OCI-LY7 (cell line): ENCODE measurements at regions not wholly inside any gene's neighbourhood (a gene's known extent, or its start where the extent isn't known, plus 50 kb on each side); places are given as distances from the start of the nearest gene placed in this dataset.

Experiments used
- CTCF ChIP-seq: fragments of 200-600 bp; sonication (generic); conservative IDR thresholded peaks from 2 replicates; pipeline ENCODE4 v1.5.1; 2014; ENCODE audit warnings: mild to moderate bottlenecking, antibody characterized with exemption, low read length, moderate library complexity, mixed read lengths
- EZH2phosphoT487 ChIP-seq: fragments of 200-600 bp; sonication (generic); IDR thresholded peaks from 2 replicates; pipeline ENCODE4 v1.6.1; 2018; ENCODE audit warnings: low read depth, borderline replicate concordance, mild to moderate bottlenecking, mixed run types, antibody characterized with exemption, low read length, moderate library complexity, mixed read lengths

GRCh38 chr9:118918180-118918579 lies 451.1 kb downstream of the BRINP1 start:
- TF ChIP-seq CTCF (no peak), EZH2phosphoT487 (no peak)
